DMS79 (cell line): ENCODE measurements at regions not wholly inside any gene's neighbourhood (a gene's known extent, or its start where the extent isn't known, plus 50 kb on each side); places are given as distances from the start of the nearest gene placed in this dataset.
A peak's percentile ranks its signal among the peaks of the same experiment; 100 is the strongest.
"Not testable (repeated sequence)": the region's sequence is repeated elsewhere in the genome, so short reads cannot be mapped to it uniquely, and the experiment has no call there.

Source experiments
- DNase-seq: peaks from one replicate; lab custom pipeline; 2025; lab: John Stamatoyannopoulos, UW

DNA sequence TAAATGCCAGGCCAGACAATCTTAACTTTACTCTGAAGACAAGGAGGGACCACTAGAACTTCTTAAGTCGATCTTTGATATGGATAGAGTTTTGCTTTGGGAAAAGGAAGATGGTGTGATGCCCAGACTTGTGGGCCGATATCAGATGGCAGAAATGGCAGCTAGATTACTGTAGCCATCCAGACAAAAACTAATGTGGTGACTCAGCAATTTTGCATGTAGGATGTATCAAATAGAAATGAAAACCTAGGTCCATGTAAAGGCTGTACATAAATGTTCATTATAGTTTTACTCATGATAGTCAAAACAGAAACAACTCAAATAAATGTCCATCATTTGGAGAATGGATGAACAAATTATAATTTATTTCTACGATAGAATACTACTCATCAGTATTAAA, 121.5 kb downstream of the APIP start:
- DNase-seq, result no peak

DNA sequence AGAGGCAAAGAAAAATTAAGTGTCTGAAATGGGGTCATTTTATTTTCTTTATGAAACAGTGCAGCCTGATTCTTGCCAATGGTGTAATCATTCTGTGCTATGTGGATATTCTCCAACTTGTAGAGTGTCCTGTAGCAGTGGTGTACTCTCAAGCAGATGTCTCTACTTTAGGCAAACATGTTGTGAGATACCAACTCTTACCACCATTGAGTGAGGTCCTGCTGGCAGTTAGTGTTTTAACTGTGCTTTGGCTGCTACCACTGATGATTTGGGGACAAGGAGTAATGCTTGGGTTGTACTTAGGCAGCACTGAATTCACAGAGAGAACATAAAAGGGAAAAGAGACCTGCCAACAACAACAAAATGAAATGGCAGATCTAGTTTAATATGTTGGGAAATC, 122.5 kb downstream of the APIP start:
- no peak for DNase-seq

DNA sequence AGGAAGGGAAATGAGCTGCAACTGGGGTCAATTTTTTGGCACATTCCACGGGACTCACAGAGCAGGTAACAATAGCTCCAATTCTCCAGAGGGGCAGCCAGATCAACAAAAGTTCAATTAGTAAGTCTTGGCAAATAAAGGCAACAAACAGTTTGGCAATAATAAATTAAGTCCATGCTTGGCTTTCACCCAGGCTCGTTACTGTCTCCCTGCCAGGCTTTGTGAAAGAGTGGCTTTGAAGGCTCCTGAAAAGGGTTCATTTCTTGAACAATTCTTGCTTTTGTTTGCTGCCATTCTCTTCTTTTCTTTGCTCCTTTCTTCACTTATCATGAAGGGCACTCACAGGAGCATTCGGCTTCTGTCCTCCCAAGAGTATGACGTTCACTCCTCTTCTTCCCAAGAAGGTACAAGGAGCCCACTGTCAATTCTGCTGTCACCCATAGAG, 123.3 kb downstream of the APIP start:
- DNase-seq, result peak; percentile 26

DNA sequence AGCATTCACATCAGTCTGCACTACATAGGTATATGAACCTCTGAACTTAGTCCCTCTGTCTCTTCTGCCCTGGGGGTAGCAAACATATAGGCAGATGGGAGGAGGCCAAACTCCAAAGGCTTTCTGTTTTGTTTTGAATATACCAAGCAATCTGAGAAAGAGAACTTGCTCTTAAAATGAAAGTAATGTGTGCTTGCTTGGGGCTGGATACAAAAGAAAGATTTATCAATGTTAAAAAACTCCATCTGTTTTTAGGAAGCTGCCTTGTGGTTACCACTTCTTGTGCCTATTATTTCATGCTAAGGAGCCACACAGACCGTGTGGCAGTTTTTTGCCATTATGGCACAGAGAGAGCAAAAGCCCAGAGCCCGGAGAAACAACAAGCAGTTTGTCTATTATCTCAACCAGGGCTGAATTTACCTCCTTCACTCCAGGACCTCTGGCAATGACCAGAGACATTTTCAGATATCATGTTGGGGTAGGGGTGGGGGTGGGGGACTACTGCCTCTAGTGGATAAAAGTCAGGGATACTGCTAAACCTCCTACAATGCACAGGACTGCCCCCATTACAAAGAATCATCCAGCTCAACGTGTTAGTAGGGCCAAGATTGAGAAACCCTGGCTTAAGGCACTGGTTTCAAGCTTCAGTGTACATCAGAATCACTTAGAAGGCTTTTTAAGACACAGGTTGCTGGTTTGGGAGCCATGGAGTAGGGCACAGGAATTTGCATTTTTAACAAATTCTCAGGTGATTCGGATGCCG, 124.2 kb downstream of the APIP start:
- DNase-seq, result no peak

DNA sequence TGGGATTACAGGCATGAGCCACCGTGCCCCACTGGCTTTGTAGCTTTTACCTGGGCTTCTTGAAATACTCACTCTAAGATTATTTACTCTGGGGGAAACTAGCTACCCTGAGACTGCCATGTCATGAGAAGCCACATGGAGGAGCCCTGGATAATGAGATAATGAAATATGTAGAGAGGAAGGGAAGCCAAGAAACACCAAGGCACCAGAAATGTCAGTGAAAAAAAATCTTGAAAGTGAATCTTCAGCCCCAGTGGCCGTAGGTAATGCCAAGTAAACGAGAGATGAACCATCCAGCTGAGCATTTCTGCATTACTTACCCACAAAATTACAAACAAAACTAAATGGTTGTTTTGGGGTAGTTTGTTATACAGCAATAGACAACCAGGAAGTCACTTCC, 125.6 kb downstream of the APIP start:
- DNase-seq, result no peak

DNA sequence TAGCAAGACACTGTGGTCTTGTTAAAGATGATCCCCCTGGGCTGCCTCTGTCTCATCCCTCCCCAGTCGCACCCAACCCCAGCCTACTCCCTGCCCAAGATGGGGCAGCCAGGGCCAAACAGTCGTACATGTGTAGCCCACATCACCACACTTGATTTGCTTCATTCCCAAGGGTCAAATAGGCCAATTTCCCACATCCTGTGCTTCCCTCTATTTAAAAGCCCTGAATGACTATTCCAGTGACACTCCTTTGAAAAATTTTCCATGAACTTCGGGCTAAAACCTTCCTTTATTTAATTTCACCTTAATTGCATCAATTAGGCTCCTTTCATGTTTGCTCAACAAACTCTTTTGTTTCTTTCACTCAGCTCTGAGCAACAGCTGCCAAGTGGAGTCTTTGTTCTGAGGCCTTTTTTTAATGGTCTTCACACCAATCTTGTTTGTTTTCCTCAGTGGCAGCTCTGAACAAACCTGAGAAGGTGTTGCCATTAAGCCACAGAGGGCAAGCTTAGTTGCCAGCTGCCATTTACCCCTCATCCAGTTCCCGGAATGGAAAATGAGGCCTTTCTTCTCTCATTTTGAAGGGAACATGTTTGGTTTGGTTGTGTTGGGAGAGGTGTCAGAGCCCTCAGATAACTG, 126.9 kb downstream of the APIP start:
- DNase-seq, result no peak

DNA sequence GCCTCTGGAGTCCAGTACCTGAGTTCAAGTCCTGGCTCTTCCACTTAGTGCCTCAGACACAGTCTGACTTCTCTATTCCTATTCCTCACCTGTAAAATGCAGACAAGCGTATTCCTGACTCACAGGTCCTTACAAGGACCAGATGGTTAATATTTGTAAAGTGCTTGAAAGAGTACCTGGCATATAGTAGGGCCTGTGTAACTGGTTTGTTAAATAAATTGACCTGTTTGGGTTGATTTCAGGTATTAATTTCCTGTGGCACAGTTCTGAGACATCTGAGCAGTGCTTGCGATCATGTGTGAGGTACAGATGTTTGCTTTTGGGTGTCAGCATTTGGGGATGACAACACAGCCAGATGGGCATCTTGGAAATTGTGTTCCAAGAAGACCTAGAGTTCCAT, 127.5 kb downstream of the APIP start:
- no peak for DNase-seq

DNA sequence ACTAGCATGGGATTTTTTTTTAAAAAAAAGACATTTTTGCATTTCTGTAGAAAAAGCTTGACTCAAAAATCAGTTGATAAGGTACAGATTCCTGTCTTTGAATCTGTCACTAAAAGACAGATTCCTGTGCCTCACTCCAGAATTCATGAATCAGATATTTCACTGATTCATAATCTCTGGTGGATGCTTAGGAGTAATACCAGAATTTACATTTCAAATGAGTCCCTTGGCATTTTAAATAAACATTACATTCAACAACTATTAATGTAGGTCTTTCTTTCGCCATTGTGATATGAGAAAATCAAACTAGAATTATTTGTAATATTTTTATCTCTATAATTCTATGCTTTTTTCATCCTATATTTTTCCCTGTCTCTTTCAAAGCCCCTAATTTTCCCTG, 128.3 kb downstream of the APIP start:
- DNase-seq, result no peak

DNA sequence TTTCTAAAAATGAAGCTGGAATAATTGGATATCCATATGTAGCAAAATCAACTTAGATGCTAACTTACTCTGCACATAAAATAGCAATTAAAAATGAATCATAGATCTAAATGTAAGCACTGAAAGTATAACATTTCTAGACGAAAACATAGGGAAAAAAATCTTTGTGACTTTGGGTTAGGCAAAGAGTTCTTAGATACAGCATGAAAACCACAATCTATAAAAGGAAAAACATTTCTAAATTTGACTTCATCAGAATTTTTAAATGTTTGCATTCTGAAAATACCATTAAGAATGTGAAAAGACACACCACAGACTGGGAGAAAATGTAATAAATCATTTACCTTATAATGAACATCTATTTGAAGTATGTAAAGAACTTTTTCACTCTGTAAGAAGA, 128.8 kb downstream of the APIP start:
- DNase-seq, result no peak

DNA sequence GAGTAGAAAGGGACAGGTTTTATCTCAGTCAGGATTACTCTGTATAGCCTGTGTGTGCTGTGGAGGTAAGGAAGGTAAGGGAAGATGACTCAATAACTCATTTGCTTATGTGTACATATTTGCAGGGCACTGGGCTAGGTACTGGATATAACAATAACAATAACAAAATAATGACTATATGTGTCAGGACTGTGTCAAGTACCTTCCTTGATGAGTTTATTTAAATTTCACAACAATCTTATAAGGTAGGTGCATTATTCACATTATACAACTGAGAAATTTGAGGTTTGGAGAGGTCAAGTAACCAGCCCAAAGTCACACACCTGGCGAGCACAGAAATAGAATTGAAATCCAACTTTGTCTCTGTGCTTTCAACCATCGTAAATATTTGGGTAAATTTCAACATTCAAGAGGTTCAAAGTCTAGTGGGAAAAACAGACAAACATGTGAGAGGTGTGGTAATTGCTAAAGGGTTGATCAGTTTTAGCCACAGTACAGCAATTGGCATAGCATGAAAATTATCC, 131.8 kb downstream of the APIP start:
- no peak for DNase-seq

DNA sequence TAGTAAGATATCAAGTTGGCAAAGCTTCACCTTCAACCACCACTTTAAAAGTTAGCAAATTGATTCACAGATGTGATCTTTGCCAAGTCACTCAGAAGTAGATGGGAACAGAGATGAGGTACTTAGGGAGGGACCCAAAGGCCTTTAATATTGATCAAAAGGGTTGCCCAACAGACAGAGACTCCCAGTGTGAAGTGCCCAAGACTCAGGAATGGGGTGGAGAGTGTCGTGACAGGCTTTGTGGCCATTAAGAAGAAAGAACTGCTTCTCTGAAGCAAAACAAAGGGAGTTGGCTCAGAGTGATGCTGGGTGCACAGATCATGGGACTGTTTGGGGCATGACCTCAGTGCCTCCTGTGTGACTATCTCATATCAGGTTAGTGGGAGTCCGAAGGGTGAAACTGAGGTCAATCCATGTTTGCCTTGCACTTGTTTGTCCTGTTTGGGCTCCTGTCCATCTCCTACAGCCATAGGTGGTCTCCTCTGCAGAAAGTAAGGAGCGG, 132.3 kb downstream of the APIP start:
- no peak for DNase-seq

DNA sequence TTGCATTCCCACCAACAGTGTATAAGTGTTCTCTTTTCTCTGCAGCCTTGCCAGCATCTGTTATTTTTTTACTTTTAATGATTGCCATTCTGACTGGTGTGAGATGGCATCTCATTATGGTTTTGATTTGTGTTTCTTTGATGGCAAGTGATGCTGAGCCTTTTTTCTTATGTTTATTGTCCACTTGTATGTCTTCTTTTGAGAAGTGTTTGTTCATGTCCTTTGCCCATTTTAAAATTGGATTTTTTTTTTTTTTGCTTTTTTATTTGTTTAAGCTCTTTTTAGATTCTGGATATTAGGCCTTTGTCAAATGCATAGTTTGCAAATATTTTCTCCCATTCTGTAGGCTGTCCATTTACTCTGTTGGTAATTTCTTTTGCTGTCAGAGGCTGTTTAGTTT, 134.4 kb downstream of the APIP start:
- DNase-seq, result not testable (repeated sequence)

DNA sequence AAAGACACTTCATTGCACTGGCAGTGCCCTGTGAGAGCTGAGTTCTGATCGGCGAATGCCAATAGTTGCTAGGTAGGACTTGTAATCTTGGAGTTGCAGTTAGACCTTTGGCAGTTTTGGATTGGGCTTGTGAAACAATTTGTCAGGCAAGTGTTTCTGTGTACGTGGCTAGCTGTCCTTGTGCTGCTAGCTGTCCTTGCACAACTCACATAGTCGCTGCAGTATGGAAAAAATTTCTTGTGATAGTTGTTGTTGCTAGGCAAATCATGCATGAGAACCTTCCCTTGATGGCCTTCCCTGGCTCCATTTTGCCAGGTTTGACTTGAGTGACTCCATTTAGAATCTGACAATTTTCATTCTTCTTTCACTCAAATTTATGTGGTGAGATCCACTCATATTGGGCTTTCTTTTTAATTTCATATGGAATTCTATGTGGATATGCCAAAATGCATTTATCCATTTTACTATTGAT, 140.7 kb downstream of the APIP start:
- DNase-seq, result no peak

DNA sequence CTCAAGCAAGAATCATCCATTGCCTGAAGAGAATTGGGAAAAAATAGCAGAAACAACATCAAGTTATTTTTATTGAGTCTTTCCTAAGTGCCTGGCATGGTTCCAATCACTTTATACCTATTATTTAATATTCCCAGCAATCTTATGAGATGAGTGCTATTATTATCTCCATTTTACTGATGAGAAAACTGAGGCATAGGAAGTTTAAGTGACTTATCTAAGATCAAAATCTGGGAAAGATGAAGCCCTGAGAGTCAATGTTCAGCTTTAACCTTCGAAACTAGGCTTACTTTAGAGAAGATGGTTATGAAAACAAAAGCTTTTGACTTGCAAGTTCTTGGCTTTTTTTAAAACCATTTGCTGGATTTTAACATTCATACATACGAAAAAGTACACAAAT, 141.6 kb downstream of the APIP start:
- DNase-seq, result no peak

DNA sequence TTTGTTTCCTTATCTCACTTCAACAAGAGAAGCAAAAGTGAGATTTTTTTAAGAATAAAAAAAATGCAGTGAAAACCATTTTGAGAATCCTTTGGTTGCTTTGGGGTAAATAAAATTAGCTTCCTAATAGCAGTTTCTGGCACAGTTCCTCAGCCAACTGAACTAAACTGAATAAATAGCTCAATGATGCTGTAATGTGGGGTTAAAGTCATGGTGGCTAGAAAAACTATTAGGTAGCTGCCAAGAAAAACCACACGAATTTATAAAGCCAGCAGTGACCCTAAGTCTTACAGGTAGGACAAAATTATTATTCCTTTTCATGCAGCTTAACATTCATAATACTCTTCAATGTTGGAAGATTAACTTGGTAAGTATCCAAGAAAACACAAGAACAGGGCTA, 142.4 kb downstream of the APIP start:
- DNase-seq, result peak; percentile 15

DNA sequence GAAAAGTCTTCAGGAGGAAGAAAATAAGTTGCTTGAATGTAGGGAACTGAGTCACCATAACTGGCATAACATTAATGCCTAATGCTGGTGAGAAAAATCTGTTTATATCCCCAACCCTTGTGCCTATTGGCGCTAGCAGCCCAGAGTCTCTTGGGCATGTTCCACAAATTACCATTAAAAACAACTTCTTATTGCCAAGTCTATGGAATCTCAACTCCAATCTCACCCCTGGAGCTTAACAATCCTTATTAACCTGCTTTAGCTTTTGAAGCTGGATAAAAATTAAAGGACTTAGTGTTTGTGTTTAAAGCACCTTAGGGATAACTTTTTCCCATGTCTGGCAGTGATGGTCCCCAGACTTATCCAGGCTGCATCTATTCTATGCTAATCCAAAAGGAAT, 143.0 kb downstream of the APIP start:
- DNase-seq, result no peak

DNA sequence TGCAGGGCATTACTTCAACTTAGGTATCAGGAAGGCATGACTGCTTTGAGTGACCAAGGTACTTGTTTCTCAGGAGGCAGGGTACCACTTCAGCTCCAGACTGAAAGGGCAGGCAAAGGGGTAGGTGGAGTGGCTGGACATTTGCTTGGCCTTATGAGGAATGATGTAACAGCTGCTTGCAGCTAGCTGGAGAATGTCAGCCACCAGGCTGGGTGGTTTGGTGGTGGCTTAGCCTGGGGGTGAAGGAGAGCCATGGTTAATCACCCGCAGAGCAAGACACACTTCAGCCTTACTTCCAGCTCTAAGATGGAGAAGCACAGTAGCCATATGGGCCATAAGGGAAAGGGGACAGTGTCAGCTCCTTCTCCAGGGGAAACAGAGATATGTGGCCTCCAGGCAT, 146.1 kb downstream of the APIP start:
- DNase-seq, result no peak

DNA sequence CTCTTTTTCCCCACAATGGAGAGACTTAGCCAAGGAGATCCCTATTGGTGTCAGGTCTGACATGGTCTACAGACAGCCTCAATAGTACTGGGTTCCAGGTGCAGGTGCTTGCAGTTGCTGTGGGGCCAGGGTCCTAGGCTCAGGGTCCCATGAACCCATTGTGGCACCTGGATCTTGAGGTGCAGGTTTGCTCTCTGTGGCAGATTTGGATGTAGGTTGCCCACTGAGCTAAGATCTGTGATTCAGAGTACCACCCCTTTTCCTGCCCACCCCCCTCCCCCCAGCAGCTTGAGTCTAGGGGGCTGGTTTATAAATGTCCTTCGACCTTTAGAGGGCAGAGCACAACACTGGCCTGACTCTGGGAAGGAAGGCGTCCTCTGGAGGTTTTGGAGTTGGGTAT, 147.0 kb downstream of the APIP start:
- no peak for DNase-seq

DNA sequence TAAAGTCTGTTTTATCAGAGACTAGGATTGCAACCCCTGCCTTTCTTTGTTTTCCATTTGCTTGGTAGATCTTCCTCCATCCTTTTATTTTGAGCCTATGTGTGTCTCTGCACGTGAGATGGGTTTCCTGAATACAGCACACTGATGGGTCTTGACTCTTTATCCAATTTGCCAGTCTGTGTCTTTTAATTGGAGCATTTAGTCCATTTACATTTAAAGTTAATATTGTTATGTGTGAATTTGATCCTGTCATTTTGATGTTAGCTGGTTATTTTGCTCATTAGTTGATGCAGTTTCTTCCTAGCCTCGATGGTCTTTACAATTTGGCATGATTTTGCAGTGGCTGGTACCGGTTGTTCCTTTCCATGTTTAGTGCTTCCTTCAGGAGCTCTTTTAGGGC, 141.7 kb downstream of the EHF start:
- DNase-seq, result not testable (repeated sequence)

DNA sequence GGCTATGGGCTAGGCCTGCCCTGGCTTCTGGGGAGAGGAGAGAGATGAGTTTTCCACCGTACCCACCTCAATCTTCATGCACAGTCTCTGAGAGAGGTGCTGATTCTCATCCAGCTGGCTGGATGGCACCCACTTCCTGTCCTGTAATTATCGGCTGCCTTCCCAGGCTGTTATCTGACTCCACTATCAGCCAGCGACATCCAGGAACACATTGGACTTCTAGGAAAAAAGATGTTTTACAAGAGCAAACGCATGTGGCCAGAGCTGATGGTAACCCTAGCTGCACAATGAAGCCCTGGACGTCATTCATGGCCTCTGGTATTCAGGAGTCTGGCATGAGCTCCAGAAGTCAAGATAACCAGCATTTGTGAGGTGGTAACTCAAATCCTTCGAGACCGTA, 137.4 kb downstream of the EHF start:
- no peak for DNase-seq

DNA sequence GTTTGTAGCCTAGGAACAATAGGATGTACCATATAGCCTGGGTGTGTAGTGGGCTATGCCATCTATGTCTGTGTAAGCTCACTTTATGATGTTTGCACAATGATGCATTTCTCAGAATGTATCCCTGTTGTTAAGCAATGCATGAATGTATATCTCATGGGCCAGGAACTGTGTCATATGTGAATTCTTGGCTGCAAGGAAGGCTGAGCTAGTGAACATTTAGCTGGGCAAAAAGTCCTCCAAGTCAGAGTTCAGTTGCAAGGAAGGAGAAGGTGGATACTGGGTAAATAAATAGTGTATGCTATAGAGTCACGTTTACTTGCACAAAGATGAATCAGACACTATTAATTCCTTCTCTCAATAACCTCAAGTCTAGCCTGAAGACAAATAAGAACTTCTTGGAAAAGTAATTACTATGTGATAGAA, 136.1 kb downstream of the EHF start:
- no peak for DNase-seq

DNA sequence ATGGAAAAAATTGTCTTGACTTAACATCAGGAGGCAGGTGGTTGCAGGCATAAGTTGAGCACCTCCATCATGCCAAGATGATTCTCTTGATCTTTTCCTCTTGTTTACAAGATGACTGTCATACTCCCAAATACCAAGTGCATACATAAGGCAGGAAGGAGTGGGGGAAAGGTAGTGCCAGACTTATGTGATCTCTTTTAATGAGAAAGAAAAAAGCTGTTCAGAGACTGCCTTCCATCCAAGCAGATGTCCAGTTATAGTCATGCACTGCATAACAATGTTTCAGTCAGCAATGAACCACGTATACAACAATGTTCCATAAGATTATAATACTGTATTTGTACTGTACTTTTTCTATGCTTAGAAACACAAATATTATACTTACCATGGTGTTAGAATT, 135.7 kb downstream of the EHF start:
- no peak for DNase-seq

DNA sequence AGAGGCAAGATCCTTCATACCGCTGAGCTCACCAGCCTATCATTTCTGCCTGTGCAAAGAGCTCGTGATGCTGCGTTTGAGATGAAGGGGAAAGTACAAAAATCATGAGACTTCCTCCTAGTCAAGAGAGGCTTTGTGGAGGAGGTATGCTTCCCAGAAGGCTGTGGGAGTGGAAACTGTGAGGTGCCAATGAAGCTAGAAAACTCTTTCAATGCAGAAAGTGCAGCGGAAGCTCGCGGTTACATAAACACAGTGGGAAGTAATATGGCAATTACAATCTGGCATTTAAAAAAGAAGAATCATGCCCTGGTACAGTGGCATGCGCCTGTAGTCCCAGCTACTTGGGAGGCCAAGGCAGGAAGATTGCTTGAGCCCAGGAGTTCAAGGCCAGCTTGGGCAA, 134.8 kb downstream of the EHF start:
- DNase-seq, result no peak
